Uterus (tissue), 3 donors: ENCODE measurements at regions not wholly inside any gene's neighbourhood (a gene's known extent, or its start where the extent isn't known, plus 50 kb on each side); places are given as distances from the start of the nearest gene placed in this dataset.

Experiments
- DNase-seq, 2 donors: peaks; one replicate each; pipeline ENCODE4 v3.0.0-alpha.2; 2019 to 2020
- H3K27ac ChIP-seq, 2 donors: fragments of 200-600 bp; sonication (generic); 1 replicate in 1 of 2; 2 replicates in 1 of 2; pipeline ENCODE4 v1.5.1; 2016 to 2018
- H3K27me3 ChIP-seq, 2 donors: fragments of 200-600 bp; sonication (generic); one replicate each; pipeline ENCODE4 v1.5.1; 2018 to 2019; ENCODE audit warnings: control low read depth in 1 of 2
- H3K36me3 ChIP-seq, 2 donors: fragments of 200-600 bp; sonication (generic); one replicate each; pipeline ENCODE4 v1.5.1; 2019; ENCODE audit warnings: control low read depth in 1 of 2
- H3K4me1 ChIP-seq, 2 donors: fragments of 200-600 bp; sonication (generic); one replicate each; pipeline ENCODE4 v1.5.1; 2018 to 2019; ENCODE audit warnings: control low read depth in 1 of 2
- H3K4me3 ChIP-seq, 2 donors: fragments of 200-600 bp; sonication (generic); 1 replicate in 1 of 2; 2 replicates in 1 of 2; pipeline ENCODE4 v1.5.1; 2018 to 2019; ENCODE audit warnings: mild to moderate bottlenecking in 1 of 2
- H3K9me3 ChIP-seq, 2 donors: fragments of 200-600 bp; sonication (generic); one replicate each; pipeline ENCODE4 v1.5.1; 2019; ENCODE audit warnings: control low read depth in 1 of 2
- POLR2A ChIP-seq, 2 donors: fragments of 450-650 bp; IDR thresholded peaks; one replicate each; pipeline ENCODE4 v1.6.1; 2016; ENCODE audit warnings: antibody characterized with exemption in 2 of 2, mild to moderate bottlenecking in 1 of 2, moderate library complexity in 1 of 2
- intact Hi-C: fragments of 100-400 bp; cut with DNase I; formaldehyde crosslinking; loops from one replicate; pipeline ENCODE4 v1.15.1; 2023; ENCODE audit warnings: low total_unique reads
- TF ChIP-seq, protein P1 (sequence below), 4 experiments: fragments of 200-600 bp in 2 of 4; fragments of 450-650 bp in 2 of 4; sonication (generic) in 2 of 4; IDR thresholded peaks; one replicate each; pipeline ENCODE4 v1.5.1; 2016 to 2019; ENCODE audit warnings: antibody characterized with exemption in 4 of 4, mild to moderate bottlenecking in 2 of 4, moderate library complexity in 1 of 4
- donor health status: DM: yes; HTN: yes; CAD: no.

DNA sequence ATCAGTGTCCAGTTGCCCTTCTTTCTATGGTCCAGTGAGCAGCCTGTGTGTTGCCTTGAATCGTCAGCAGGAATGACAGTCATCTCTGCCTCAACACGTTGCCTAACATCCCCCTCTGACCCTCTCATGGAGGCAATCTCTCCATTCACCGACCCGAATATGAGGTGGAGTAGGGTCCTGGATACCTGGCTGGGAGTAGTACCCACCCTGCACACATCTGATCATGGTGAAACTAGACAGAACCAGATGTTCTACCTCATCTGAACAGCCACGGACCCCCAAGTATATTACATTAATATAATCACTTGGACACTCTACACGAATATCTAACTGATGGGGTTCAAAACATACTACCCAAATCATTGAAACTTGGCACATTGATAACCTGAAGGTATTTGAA, 77.0 kb upstream of the COL21A1 start:
- intact Hi-C loops = no loop called here

DNA sequence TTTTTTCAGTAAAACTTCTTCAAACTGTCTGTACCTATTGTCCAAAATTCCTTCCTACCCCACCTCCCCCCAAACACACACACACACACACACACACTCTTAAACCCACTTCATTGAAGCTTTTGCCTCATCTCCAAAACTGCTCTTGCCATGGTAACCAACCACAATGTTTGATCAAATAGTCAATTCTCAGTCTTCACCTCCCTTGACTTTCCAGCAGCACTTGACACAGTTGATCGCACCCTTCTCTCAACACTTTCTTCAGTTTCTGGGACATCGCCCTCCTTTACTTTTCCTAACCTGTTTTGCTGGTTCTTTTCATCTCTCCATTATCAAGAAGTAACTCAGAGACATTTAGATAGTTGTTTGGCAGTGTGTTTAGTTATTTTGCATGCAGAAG, 71.5 kb upstream of the COL21A1 start:
- H3K9me3 ChIP-seq = no peaks in the 10 kb centered on the region
- no peak for TF ChIP-seq POLR2A (IDR thresholded peaks at IDR 0.05)
- TF ChIP-seq, protein P1, sequence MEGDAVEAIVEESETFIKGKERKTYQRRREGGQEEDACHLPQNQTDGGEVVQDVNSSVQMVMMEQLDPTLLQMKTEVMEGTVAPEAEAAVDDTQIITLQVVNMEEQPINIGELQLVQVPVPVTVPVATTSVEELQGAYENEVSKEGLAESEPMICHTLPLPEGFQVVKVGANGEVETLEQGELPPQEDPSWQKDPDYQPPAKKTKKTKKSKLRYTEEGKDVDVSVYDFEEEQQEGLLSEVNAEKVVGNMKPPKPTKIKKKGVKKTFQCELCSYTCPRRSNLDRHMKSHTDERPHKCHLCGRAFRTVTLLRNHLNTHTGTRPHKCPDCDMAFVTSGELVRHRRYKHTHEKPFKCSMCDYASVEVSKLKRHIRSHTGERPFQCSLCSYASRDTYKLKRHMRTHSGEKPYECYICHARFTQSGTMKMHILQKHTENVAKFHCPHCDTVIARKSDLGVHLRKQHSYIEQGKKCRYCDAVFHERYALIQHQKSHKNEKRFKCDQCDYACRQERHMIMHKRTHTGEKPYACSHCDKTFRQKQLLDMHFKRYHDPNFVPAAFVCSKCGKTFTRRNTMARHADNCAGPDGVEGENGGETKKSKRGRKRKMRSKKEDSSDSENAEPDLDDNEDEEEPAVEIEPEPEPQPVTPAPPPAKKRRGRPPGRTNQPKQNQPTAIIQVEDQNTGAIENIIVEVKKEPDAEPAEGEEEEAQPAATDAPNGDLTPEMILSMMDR (IDR thresholded peaks at IDR 0.05) = no peak
- no peaks in the 10 kb centered on the region for H3K4me1 ChIP-seq
- H3K27ac ChIP-seq = no peak overlapping the region
- H3K27me3 ChIP-seq = no peaks in the 10 kb centered on the region
- no peak overlapping the region for H3K4me3 ChIP-seq
- DNase-seq = no peak
- H3K36me3 ChIP-seq = no peaks in the 10 kb centered on the region
- intact Hi-C loops = no loop called here

More for the DNA sequence above, 77.0 kb upstream of the COL21A1 start:
- no peak overlapping the region for H3K4me3 ChIP-seq
- TF ChIP-seq, protein P1 (IDR thresholded peaks at IDR 0.05) = no peak
- no peak for TF ChIP-seq POLR2A (IDR thresholded peaks at IDR 0.05)
- DNase-seq = no peak
- H3K9me3 ChIP-seq = no peaks in the 10 kb centered on the region
- H3K27me3 ChIP-seq = no peaks in the 10 kb centered on the region
- no peaks in the 10 kb centered on the region for H3K4me1 ChIP-seq
- H3K27ac ChIP-seq = no peak overlapping the region
- no peaks in the 10 kb centered on the region for H3K36me3 ChIP-seq

DNA sequence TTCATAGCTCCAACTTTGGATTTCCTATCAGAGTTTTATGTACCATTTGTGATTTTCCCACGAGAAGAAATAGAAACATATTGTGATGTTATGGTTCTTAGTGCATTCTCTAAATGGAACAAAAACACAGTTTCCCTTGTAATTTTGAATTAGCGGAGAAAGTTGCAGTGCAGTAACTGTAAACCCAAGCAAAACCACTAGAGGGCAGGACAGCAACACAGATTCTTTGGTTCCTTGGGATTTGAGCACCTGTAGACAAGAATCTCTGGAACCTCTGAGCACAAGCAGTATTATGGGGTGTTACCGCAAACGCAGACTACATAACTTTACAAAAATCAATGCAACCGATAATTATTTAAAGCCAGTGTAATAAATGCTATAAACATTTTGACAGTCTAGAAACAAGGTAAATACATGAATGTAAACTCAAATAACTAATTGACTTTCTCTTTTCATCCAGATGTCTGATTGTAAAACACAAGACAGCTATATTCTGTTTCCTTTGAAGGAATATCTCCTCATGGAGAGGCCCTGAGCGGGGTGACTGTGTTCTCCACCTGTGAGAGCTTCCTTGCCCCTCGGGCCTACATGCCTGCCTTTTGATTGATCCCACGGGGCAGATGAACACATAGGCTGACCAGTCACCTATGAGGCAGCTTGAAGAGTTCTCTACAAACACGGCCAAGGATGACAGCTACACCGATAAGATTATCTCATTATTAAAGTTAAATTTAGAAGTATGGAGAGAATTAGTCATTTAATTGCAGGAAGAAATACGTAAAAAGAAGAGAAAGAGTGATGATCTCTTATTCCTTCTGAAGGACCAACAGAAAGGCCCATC, 67.5 kb upstream of the COL21A1 start:
- Histone ChIP-seq H3K27ac (no peak overlapping the region), H3K9me3 (no peaks in the 10 kb centered on the region), H3K36me3 (no peaks in the 10 kb centered on the region), H3K4me3 (no peak overlapping the region), H3K4me1 (no peaks in the 10 kb centered on the region), H3K27me3 (no peaks in the 10 kb centered on the region)
- TF ChIP-seq, protein P1 (IDR thresholded peaks at IDR 0.05) = peak; percentile 67 to 78 (median 72)
- TF ChIP-seq POLR2A (IDR thresholded peaks at IDR 0.05) = no peak
- DNase-seq = peak; percentile 20 to 45
- intact Hi-C loops = no loop called here

DNA sequence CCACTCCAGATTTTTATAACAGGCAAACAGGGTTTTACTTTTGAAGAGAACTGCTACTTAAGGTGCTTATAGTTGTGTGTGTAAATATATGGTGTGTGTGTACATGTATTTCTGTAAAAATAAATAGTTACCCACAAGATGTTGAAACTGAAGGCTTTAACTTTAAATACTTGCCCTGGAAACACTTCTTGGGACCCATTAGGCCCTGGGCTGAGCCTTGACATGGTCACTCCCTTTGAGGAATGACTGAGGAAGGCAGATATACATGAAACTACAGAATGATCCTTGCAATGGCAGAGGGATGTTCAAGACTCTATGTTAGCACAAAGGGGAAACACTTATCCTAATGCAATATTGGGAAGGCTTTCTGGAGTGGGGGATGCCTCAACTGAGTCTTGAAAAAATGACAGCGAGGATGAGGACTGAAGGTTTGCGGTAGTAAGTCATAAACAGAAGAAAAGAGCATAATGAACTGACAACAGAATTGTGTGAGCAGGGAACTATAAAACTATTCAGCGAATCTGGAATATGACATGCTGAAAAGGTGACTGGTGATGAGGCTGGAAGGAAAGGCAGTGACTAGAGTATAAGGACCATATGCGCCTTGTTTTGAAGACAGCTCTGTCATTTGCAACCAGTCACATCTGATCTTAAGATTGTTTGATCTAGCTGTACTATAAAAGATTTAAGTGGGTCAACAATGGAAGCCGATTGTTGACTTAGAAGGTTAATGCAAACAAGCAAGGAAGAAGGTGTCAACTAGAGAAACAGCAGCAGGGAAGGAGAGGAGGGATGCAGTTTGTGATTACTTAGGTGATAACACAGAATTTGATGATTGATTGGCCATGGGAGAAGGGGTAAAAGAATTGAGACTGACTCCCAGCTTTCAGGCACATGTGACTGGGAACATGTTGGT, 64.4 kb upstream of the COL21A1 start:
- H3K9me3 ChIP-seq = no peaks in the 10 kb centered on the region
- H3K4me3 ChIP-seq = no peak overlapping the region
- H3K36me3 ChIP-seq = no peaks in the 10 kb centered on the region
- no peaks in the 10 kb centered on the region for H3K4me1 ChIP-seq
- DNase-seq = no peak
- TF ChIP-seq POLR2A (IDR thresholded peaks at IDR 0.05) = no peak
- TF ChIP-seq, protein P1 (IDR thresholded peaks at IDR 0.05) = no peak
- intact Hi-C loops = no loop called here
- no peak overlapping the region for H3K27ac ChIP-seq
- no peaks in the 10 kb centered on the region for H3K27me3 ChIP-seq

DNA sequence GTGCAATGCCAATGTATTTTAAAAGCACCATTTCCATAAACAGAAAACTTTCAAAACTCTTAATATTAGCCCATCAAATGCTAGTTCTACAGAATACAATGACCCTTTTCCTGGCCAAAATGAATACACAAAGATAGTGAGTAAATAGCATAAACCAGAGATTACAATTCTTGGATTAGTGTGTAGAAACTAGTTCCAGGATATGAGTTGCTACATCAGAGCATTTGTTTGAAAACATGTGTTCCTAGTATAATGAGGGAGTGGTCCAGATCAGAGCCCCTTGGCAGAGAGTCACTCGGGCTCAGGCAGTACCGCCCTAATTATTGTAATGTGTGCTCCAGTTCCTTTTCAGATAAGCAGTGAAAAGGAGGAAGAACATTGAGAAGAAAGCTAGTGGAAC, 63.7 kb upstream of the COL21A1 start:
- H3K4me1 ChIP-seq = no peaks in the 10 kb centered on the region
- no peak for TF ChIP-seq POLR2A (IDR thresholded peaks at IDR 0.05)
- TF ChIP-seq, protein P1 (IDR thresholded peaks at IDR 0.05) = no peak
- H3K27me3 ChIP-seq = no peaks in the 10 kb centered on the region
- no peaks in the 10 kb centered on the region for H3K9me3 ChIP-seq
- H3K4me3 ChIP-seq = no peak overlapping the region
- DNase-seq = no peak
- no peak overlapping the region for H3K27ac ChIP-seq
- H3K36me3 ChIP-seq = no peaks in the 10 kb centered on the region
- intact Hi-C loops = no loop called here
